Activated CD4-positive, alpha-beta T cell treated with anti-CD3 and anti-CD28 coated beads, Interleukin-2, amount 10 ng/mL, durations not matched to agents 7 days and 5 days (primary cell): ENCODE measurements at regions not wholly inside any gene's neighbourhood (a gene's known extent, or its start where the extent isn't known, plus 50 kb on each side); places are given as distances from the start of the nearest gene placed in this dataset.

Source experiments
- CTCF ChIA-PET: fragments of 350-600 bp; sonication (Branson Sonifier 250); formaldehyde crosslinking; loops from one replicate; lab custom pipeline; 2021; ENCODE audit warnings: antibody characterized with exemption; lab: Charles Lee
- POLR2A ChIA-PET: fragments of 350-600 bp; sonication (Branson Sonifier 250); formaldehyde crosslinking; loops from one replicate; lab custom pipeline; 2021; ENCODE audit warnings: antibody characterized with exemption; lab: Charles Lee
- DNase-seq: peaks from one replicate; pipeline ENCODE4 v3.0.0-alpha.2; 2020
- H3K27ac Mint-ChIP-seq: one replicate; pipeline ENCODE4 v1.8.0; 2021; ENCODE audit warnings: mild to moderate bottlenecking, moderate library complexity, mixed read lengths
- H3K27me3 Mint-ChIP-seq: one replicate; pipeline ENCODE4 v1.8.0; 2021; ENCODE audit warnings: mixed read lengths
- H3K36me3 Mint-ChIP-seq: one replicate; pipeline ENCODE4 v1.8.0; 2021; ENCODE audit warnings: low read depth, mixed read lengths
- H3K4me1 Mint-ChIP-seq: one replicate; pipeline ENCODE4 v1.8.0; 2021; ENCODE audit warnings: mixed read lengths
- H3K4me3 Mint-ChIP-seq: one replicate; pipeline ENCODE4 v1.8.0; 2021; ENCODE audit warnings: mild to moderate bottlenecking, moderate library complexity, mixed read lengths
- H3K9me3 Mint-ChIP-seq: one replicate; pipeline ENCODE4 v1.8.0; 2021; ENCODE audit warnings: mixed read lengths

- H3K27me3 Mint-ChIP-seq = peaks cover 21% of the 10 kb centered on the region
- no peak overlapping the region for H3K4me3 Mint-ChIP-seq
- peaks cover 12% of the 10 kb centered on the region for H3K9me3 Mint-ChIP-seq
- CTCF ChIA-PET = no interaction called here
- POLR2A ChIA-PET = no interaction called here
- no peak for DNase-seq
- H3K4me1 Mint-ChIP-seq = no peaks in the 10 kb centered on the region
- no peak overlapping the region for H3K27ac Mint-ChIP-seq
- H3K36me3 Mint-ChIP-seq = no peaks in the 10 kb centered on the region
Measured at GRCh38 chr3:45277636-45278035, 51.5 kb upstream of the TMEM158 start.

- Mint-ChIP-seq H3K36me3 (no peaks in the 10 kb centered on the region), H3K27ac (no peak overlapping the region), H3K27me3 (peaks cover 34% of the 10 kb centered on the region), H3K4me3 (no peak overlapping the region), H3K4me1 (no peaks in the 10 kb centered on the region), H3K9me3 (peaks cover 12% of the 10 kb centered on the region)
- POLR2A ChIA-PET = no interaction called here
- no peak for DNase-seq
- CTCF ChIA-PET = no interaction called here
Measured at GRCh38 chr3:45280232-45280631, 54.1 kb upstream of the TMEM158 start.

GRCh38 chr3:45280971-45281370 is 54.9 kb upstream of the TMEM158 start:
- CTCF ChIA-PET = interaction anchor here (1.1 kb wide), 1 partner anchor 285 kb away, joined by 3 read pairs; no protein-coding TSS in a partner anchor
- Mint-ChIP-seq H3K4me3 (no peak overlapping the region), H3K27me3 (peaks cover 34% of the 10 kb centered on the region), H3K36me3 (no peaks in the 10 kb centered on the region), H3K27ac (no peak overlapping the region), H3K9me3 (peaks cover 12% of the 10 kb centered on the region), H3K4me1 (no peaks in the 10 kb centered on the region)
- POLR2A ChIA-PET = no interaction called here
- no peak for DNase-seq

GRCh38 chr3:45283471-45283870 is 57.4 kb upstream of the TMEM158 start:
- H3K9me3 Mint-ChIP-seq = peaks cover 7% of the 10 kb centered on the region
- POLR2A ChIA-PET = no interaction called here
- CTCF ChIA-PET = interaction anchor here (1.0 kb wide), 1 partner anchor 10 kb away, joined by 3 read pairs; no protein-coding TSS in a partner anchor
- no peaks in the 10 kb centered on the region for H3K36me3 Mint-ChIP-seq
- H3K4me1 Mint-ChIP-seq = no peaks in the 10 kb centered on the region
- no peak overlapping the region for H3K27ac Mint-ChIP-seq
- H3K4me3 Mint-ChIP-seq = no peak overlapping the region
- H3K27me3 Mint-ChIP-seq = peaks cover 41% of the 10 kb centered on the region
- DNase-seq = no peak

- no peak for DNase-seq
- CTCF ChIA-PET = interaction anchor here (1.6 kb wide), 1 partner anchor 9 kb away, joined by 5 read pairs; no protein-coding TSS in a partner anchor
- H3K27ac Mint-ChIP-seq = no peak overlapping the region
- POLR2A ChIA-PET = no interaction called here
- no peaks in the 10 kb centered on the region for H3K36me3 Mint-ChIP-seq
- H3K4me3 Mint-ChIP-seq = no peak overlapping the region
- peaks cover 7% of the 10 kb centered on the region for H3K9me3 Mint-ChIP-seq
- no peaks in the 10 kb centered on the region for H3K4me1 Mint-ChIP-seq
- H3K27me3 Mint-ChIP-seq = peaks cover 29% of the 10 kb centered on the region
Measured at GRCh38 chr3:45297331-45297730, 71.2 kb upstream of the TMEM158 start.

DNA sequence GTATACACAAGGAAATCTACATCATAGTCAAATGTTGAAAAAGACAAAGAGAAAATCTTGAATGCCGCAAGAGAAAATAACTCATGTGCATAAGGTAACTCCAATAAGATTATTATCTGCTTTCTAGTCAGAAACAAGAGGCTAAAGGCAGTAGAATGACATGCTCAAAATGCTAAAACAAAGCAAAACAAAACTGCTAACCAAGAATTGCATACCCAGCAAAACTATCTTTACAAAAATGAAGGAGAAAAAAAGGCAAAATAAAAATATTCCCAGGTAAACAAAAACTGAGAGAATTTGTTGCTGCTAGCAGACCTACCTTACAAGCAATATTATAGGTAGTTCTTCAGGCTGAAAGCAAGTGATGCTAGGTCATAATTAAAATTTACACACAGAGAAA is 76.4 kb upstream of the TMEM158 start:
- DNase-seq = no peak
- Mint-ChIP-seq H3K27me3 (peaks cover 27% of the 10 kb centered on the region), H3K4me1 (no peaks in the 10 kb centered on the region), H3K27ac (no peak overlapping the region), H3K4me3 (no peak overlapping the region), H3K36me3 (no peaks in the 10 kb centered on the region), H3K9me3 (peaks cover 7% of the 10 kb centered on the region)
- CTCF ChIA-PET = no interaction called here
- POLR2A ChIA-PET = no interaction called here

- CTCF ChIA-PET = interaction anchor here (0.7 to 1.2 kb wide), 2 partner anchors 9 to 42 kb away, joined by 3 to 5 read pairs; no protein-coding TSS in a partner anchor
Measured at GRCh38 chr3:45306406-45307008, 80.4 kb upstream of the TMEM158 start.

GRCh38 chr3:45309876-45310275 is 78.5 kb upstream of the LARS2 start:
- no peaks in the 10 kb centered on the region for H3K36me3 Mint-ChIP-seq

More at GRCh38 chr3:45306406-45307008, 80.4 kb upstream of the TMEM158 start:
- H3K4me1 Mint-ChIP-seq = no peaks in the 10 kb centered on the region
- H3K27me3 Mint-ChIP-seq = peaks cover 11% of the 10 kb centered on the region
- H3K4me3 Mint-ChIP-seq = no peak overlapping the region
- POLR2A ChIA-PET = no interaction called here
- no peaks in the 10 kb centered on the region for H3K9me3 Mint-ChIP-seq
- DNase-seq = no peak
- no peak overlapping the region for H3K27ac Mint-ChIP-seq
- H3K36me3 Mint-ChIP-seq = no peaks in the 10 kb centered on the region

DNA sequence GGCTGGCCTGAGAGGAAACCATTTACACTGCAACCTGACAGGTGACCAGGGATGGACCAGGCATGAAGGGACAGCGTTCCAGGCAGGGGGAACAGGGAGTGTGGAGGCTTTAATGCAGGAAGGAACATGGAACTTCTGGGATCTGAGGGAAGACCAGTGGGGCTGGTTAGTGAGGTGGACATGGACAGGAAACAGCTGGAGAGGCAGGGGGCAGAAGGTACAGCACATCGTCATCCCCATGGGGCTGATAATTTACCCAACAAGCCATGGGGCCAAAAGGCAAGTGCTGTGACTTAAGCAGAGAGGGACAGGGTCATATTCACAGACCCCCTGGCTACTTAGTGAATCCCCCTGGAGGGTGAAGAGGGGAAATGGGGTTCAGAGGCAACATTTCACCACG is 77.0 kb upstream of the LARS2 start:
- Mint-ChIP-seq H3K27me3 (peaks cover 8% of the 10 kb centered on the region), H3K4me3 (no peak overlapping the region), H3K27ac (no peak overlapping the region), H3K36me3 (no peaks in the 10 kb centered on the region), H3K9me3 (peaks cover 2% of the 10 kb centered on the region), H3K4me1 (no peaks in the 10 kb centered on the region)
- no peak for DNase-seq
- ChIA-PET CTCF (no interaction called here), POLR2A (no interaction called here)

More at GRCh38 chr3:45309876-45310275, 78.5 kb upstream of the LARS2 start:
- Mint-ChIP-seq H3K27ac (no peak overlapping the region), H3K4me3 (no peak overlapping the region), H3K4me1 (no peaks in the 10 kb centered on the region), H3K9me3 (peaks cover 2% of the 10 kb centered on the region), H3K27me3 (peaks cover 8% of the 10 kb centered on the region)
- no peak for DNase-seq
- ChIA-PET CTCF (no interaction called here), POLR2A (no interaction called here)

- POLR2A ChIA-PET = no interaction called here
- Mint-ChIP-seq H3K27ac (no peak overlapping the region), H3K4me1 (no peaks in the 10 kb centered on the region), H3K36me3 (no peaks in the 10 kb centered on the region), H3K4me3 (no peak overlapping the region), H3K27me3 (peaks cover 8% of the 10 kb centered on the region), H3K9me3 (peaks cover 2% of the 10 kb centered on the region)
- CTCF ChIA-PET = no interaction called here
- DNase-seq = no peak
Measured at GRCh38 chr3:45311953-45312801, 76.2 kb upstream of the LARS2 start.

GRCh38 chr3:45312836-45313493 is 75.4 kb upstream of the LARS2 start:
- DNase-seq = no peak
- H3K27me3 Mint-ChIP-seq = peaks cover 8% of the 10 kb centered on the region
- no peak overlapping the region for H3K4me3 Mint-ChIP-seq
- CTCF ChIA-PET = no interaction called here
- H3K27ac Mint-ChIP-seq = no peak overlapping the region
- no peaks in the 10 kb centered on the region for H3K4me1 Mint-ChIP-seq
- H3K36me3 Mint-ChIP-seq = no peaks in the 10 kb centered on the region
- peaks cover 2% of the 10 kb centered on the region for H3K9me3 Mint-ChIP-seq
- POLR2A ChIA-PET = no interaction called here

- Mint-ChIP-seq H3K4me3 (no peak overlapping the region), H3K4me1 (no peaks in the 10 kb centered on the region), H3K9me3 (peaks cover 2% of the 10 kb centered on the region), H3K27ac (no peak overlapping the region), H3K36me3 (no peaks in the 10 kb centered on the region), H3K27me3 (peaks cover 8% of the 10 kb centered on the region)
- ChIA-PET CTCF (interaction anchor here (0.6 kb wide), 1 partner anchor 792 kb away, joined by 3 read pairs; no protein-coding TSS in a partner anchor), POLR2A (no interaction called here)
- no peak for DNase-seq
Measured at GRCh38 chr3:45313743-45314403, 74.5 kb upstream of the LARS2 start.
